CD4-positive, alpha-beta T cell treated with Interleukin-1 beta for 1 hour (primary cell): ENCODE measurements at regions not wholly inside any gene's neighbourhood (a gene's known extent, or its start where the extent isn't known, plus 50 kb on each side); places are given as distances from the start of the nearest gene placed in this dataset.

Experiments used
- DNase-seq, 2 donors: peaks; one replicate each; pipeline ENCODE4 v3.0.0-alpha.2; 2020 to 2022

GRCh38 chr7:18257711-18258110, 230.1 kb upstream of the PRPS1L1 start:
- DNase-seq, result no peak

- no peak for DNase-seq
Measured at GRCh38 chr7:18262058-18262457, 233.5 kb upstream of the HDAC9 start.

- no peak for DNase-seq
Measured at GRCh38 chr7:18265611-18266281, 229.8 kb upstream of the HDAC9 start.

- DNase-seq, result no peak
Measured at GRCh38 chr7:18268571-18268970, 227.0 kb upstream of the HDAC9 start.

GRCh38 chr7:18276380-18276779, 219.2 kb upstream of the HDAC9 start:
- DNase-seq, result no peak

GRCh38 chr7:18278316-18278715, 217.2 kb upstream of the HDAC9 start:
- no peak for DNase-seq

GRCh38 chr7:18283045-18283444, 212.5 kb upstream of the HDAC9 start:
- DNase-seq, result no peak

- DNase-seq, result no peak
Measured at GRCh38 chr7:18287482-18287881, 208.1 kb upstream of the HDAC9 start.

GRCh38 chr7:18288322-18289037, 207.1 kb upstream of the HDAC9 start:
- DNase-seq, result no peak

GRCh38 chr7:18289788-18290187, 205.8 kb upstream of the HDAC9 start:
- DNase-seq, result no peak

GRCh38 chr7:18290223-18290622, 205.3 kb upstream of the HDAC9 start:
- peak in 1 of 2 donors; percentile 24 for DNase-seq

GRCh38 chr7:18290865-18291264, 204.7 kb upstream of the HDAC9 start:
- no peak for DNase-seq

- DNase-seq, result no peak
Measured at GRCh38 chr7:18292584-18292983, 203.0 kb upstream of the HDAC9 start.

GRCh38 chr7:18293759-18294158, 201.8 kb upstream of the HDAC9 start:
- DNase-seq, result no peak

GRCh38 chr7:18294411-18294810, 201.1 kb upstream of the HDAC9 start:
- no peak for DNase-seq

GRCh38 chr7:18295781-18296423, 199.6 kb upstream of the HDAC9 start:
- DNase-seq, result no peak

- no peak for DNase-seq
Measured at GRCh38 chr7:18302097-18302496, 193.5 kb upstream of the HDAC9 start.

GRCh38 chr7:18305866-18306265, 189.7 kb upstream of the HDAC9 start:
- DNase-seq, result no peak

GRCh38 chr7:18306696-18307095, 188.9 kb upstream of the HDAC9 start:
- DNase-seq, result no peak

GRCh38 chr7:18308938-18309337, 186.6 kb upstream of the HDAC9 start:
- no peak for DNase-seq

GRCh38 chr7:18312482-18312881, 183.1 kb upstream of the HDAC9 start:
- no peak for DNase-seq

GRCh38 chr7:18313965-18314364, 181.6 kb upstream of the HDAC9 start:
- no peak for DNase-seq

- DNase-seq, result no peak
Measured at GRCh38 chr7:18315241-18315640, 180.3 kb upstream of the HDAC9 start.

- no peak for DNase-seq
Measured at GRCh38 chr7:18317941-18318340, 177.6 kb upstream of the HDAC9 start.
